ENCODE measurements at regions not wholly inside any gene's neighbourhood (a gene's known extent, or its start where the extent isn't known, plus 50 kb on each side); places are given as distances from the start of the nearest gene placed in this dataset.

GRCh38 chr13:48159826-48160225 lies 64.9 kb upstream of the MED4 start:
- H3K4me1 ChIP-seq (ENCODE audit: insufficient read depth, low read length): peaks cover 34% of the 10 kb centered on the region

GRCh38 chr13:48159401-48159800 lies 64.5 kb upstream of the MED4 start:
- peak overlapping the region; percentile 69 for H3K27ac ChIP-seq (ENCODE audit: low read depth, low read length)
- H3K9ac ChIP-seq (ENCODE audit: low read depth, low read length): no peak overlapping the region; the same call in 1 of the 2 replicates
- H3K9me3 ChIP-seq (ENCODE audit: insufficient read depth, low read depth, low read length): no peaks in the 10 kb centered on the region
- H3K27me3 ChIP-seq (ENCODE audit: insufficient read depth, low read length): no peaks in the 10 kb centered on the region
- peaks cover 35% of the 10 kb centered on the region for H3K4me1 ChIP-seq (ENCODE audit: insufficient read depth, low read length)
- H3K36me3 ChIP-seq (ENCODE audit: insufficient read depth, low read length): no peaks in the 10 kb centered on the region
- no peak overlapping the region for H3K4me3 ChIP-seq (ENCODE audit: low read length)

More at GRCh38 chr13:48159826-48160225, 64.9 kb upstream of the MED4 start:
- H3K27ac ChIP-seq (ENCODE audit: low read depth, low read length): peak overlapping the region; percentile 69; the same call in 1 of the 2 replicates
- H3K36me3 ChIP-seq (ENCODE audit: insufficient read depth, low read length): no peaks in the 10 kb centered on the region
- H3K27me3 ChIP-seq (ENCODE audit: insufficient read depth, low read length): no peaks in the 10 kb centered on the region
- WGBS: 27% methylated on average over 3 of the region's 3 CpGs
- no peak overlapping the region; the same call in 1 of the 2 replicates for H3K9ac ChIP-seq (ENCODE audit: low read depth, low read length)
- no peaks in the 10 kb centered on the region for H3K9me3 ChIP-seq (ENCODE audit: insufficient read depth, low read depth, low read length)
- no peak overlapping the region for H3K4me3 ChIP-seq (ENCODE audit: low read length)

GRCh38 chr13:48158915-48159314 lies 64.0 kb upstream of the MED4 start:
- no peaks in the 10 kb centered on the region for H3K27me3 ChIP-seq (ENCODE audit: insufficient read depth, low read length)
- peak overlapping the region; percentile 69 for H3K27ac ChIP-seq (ENCODE audit: low read depth, low read length)
- H3K4me3 ChIP-seq (ENCODE audit: low read length): no peak overlapping the region
- H3K36me3 ChIP-seq (ENCODE audit: insufficient read depth, low read length): no peaks in the 10 kb centered on the region
- WGBS: 91% methylated on average over 3 of the region's 3 CpGs
- peaks cover 35% of the 10 kb centered on the region for H3K4me1 ChIP-seq (ENCODE audit: insufficient read depth, low read length)
- H3K9ac ChIP-seq (ENCODE audit: low read depth, low read length): no peak overlapping the region; the same call in 1 of the 2 replicates
- no peaks in the 10 kb centered on the region for H3K9me3 ChIP-seq (ENCODE audit: insufficient read depth, low read depth, low read length)

- no peaks in the 10 kb centered on the region for H3K27me3 ChIP-seq (ENCODE audit: insufficient read depth, low read length)
- H3K9ac ChIP-seq (ENCODE audit: low read depth, low read length): no peak overlapping the region
- H3K4me3 ChIP-seq (ENCODE audit: low read length): no peak overlapping the region
- WGBS: 71% methylated on average over 1 of the region's 1 CpG
- no peaks in the 10 kb centered on the region for H3K9me3 ChIP-seq (ENCODE audit: insufficient read depth, low read depth, low read length)
- no peak overlapping the region for H3K27ac ChIP-seq (ENCODE audit: low read depth, low read length)
- H3K4me1 ChIP-seq (ENCODE audit: insufficient read depth, low read length): peaks cover 35% of the 10 kb centered on the region
- no peaks in the 10 kb centered on the region for H3K36me3 ChIP-seq (ENCODE audit: insufficient read depth, low read length)
Observed at GRCh38 chr13:48158290-48158689, 63.4 kb upstream of the MED4 start.

DNA sequence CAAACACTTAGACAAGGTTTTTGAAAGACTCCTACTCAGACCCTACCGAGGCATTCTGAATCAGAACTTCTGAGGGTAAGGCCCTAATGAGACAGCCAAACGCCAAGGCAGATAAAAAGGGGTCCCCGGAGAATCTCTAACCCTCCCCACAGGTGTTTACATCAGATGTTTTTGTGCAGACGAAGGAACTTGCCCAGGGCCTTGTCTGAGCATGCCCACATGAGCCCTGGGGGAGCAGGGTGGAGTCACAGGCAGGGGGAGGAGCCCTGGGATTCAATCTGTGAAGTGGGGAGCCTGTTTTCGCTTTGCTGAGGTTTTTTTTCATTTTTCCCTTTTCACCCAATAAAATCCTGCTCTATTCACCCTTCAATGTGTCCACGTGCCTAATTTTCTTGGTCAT lies 61.6 kb upstream of the MED4 start:
- H3K9me3 ChIP-seq (ENCODE audit: insufficient read depth, low read depth, low read length): no peaks in the 10 kb centered on the region
- H3K27ac ChIP-seq (ENCODE audit: low read depth, low read length): no peak overlapping the region
- peaks cover 35% of the 10 kb centered on the region for H3K4me1 ChIP-seq (ENCODE audit: insufficient read depth, low read length)
- no peaks in the 10 kb centered on the region for H3K36me3 ChIP-seq (ENCODE audit: insufficient read depth, low read length)
- H3K4me3 ChIP-seq (ENCODE audit: low read length): no peak overlapping the region
- no peaks in the 10 kb centered on the region for H3K27me3 ChIP-seq (ENCODE audit: insufficient read depth, low read length)
- H3K9ac ChIP-seq (ENCODE audit: low read depth, low read length): no peak overlapping the region
- 86% methylated on average over 6 of the region's 6 CpGs for WGBS

- Histone ChIP-seq H3K9ac (ENCODE audit: low read depth, low read length) (no peak overlapping the region), H3K4me3 (ENCODE audit: low read length) (no peak overlapping the region), H3K27ac (ENCODE audit: low read depth, low read length) (no peak overlapping the region), H3K4me1 (ENCODE audit: insufficient read depth, low read length) (peaks cover 31% of the 10 kb centered on the region), H3K36me3 (ENCODE audit: insufficient read depth, low read length) (no peaks in the 10 kb centered on the region), H3K9me3 (ENCODE audit: insufficient read depth, low read depth, low read length) (no peaks in the 10 kb centered on the region), H3K27me3 (ENCODE audit: insufficient read depth, low read length) (no peaks in the 10 kb centered on the region)
- WGBS: 90% methylated on average over 1 of the region's 2 CpGs
Observed at GRCh38 chr13:48155848-48156247, 60.9 kb upstream of the MED4 start.

- Histone ChIP-seq H3K36me3 (ENCODE audit: insufficient read depth, low read length) (no peaks in the 10 kb centered on the region), H3K4me1 (ENCODE audit: insufficient read depth, low read length) (peaks cover 21% of the 10 kb centered on the region), H3K9me3 (ENCODE audit: insufficient read depth, low read depth, low read length) (no peaks in the 10 kb centered on the region), H3K4me3 (ENCODE audit: low read length) (no peak overlapping the region), H3K27ac (ENCODE audit: low read depth, low read length) (peak overlapping the region; percentile 4; the same call in 1 of the 2 replicates), H3K27me3 (ENCODE audit: insufficient read depth, low read length) (no peaks in the 10 kb centered on the region), H3K9ac (ENCODE audit: low read depth, low read length) (peak overlapping the region; percentile 12; the same call in 1 of the 2 replicates)
- 91% methylated on average over 6 of the region's 6 CpGs for WGBS
Observed at GRCh38 chr13:48154671-48155070, 59.8 kb upstream of the MED4 start.

DNA sequence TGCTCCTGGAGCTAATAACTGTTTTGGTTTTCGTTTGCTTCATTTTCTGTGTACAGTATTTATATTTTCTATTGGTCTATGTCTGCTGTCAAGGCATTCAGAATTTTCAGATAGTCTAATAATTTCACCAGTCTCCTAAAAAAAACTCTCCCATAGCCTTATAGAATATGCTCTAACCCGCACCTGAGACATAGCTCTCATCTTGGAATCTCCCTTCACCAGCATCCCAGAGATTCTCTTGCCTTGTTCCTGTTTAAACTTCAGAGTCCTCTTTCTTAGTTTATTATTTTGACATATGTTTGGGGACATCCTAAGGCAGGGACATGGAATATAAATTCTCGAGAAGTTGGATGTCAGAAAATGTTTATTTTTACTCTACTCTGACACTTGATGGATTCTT lies 58.3 kb upstream of the MED4 start:
- 89% methylated on average over 1 of the region's 3 CpGs for WGBS
- H3K4me3 ChIP-seq (ENCODE audit: low read length): no peak overlapping the region
- no peaks in the 10 kb centered on the region for H3K9me3 ChIP-seq (ENCODE audit: insufficient read depth, low read depth, low read length)
- no peaks in the 10 kb centered on the region for H3K27me3 ChIP-seq (ENCODE audit: insufficient read depth, low read length)
- no peak overlapping the region for H3K9ac ChIP-seq (ENCODE audit: low read depth, low read length)
- no peaks in the 10 kb centered on the region for H3K36me3 ChIP-seq (ENCODE audit: insufficient read depth, low read length)
- H3K4me1 ChIP-seq (ENCODE audit: insufficient read depth, low read length): peaks cover 12% of the 10 kb centered on the region
- no peak overlapping the region for H3K27ac ChIP-seq (ENCODE audit: low read depth, low read length)

- no peaks in the 10 kb centered on the region for H3K27me3 ChIP-seq (ENCODE audit: insufficient read depth, low read length)
- no peak overlapping the region for H3K9ac ChIP-seq (ENCODE audit: low read depth, low read length)
- H3K27ac ChIP-seq (ENCODE audit: low read depth, low read length): no peak overlapping the region
- H3K9me3 ChIP-seq (ENCODE audit: insufficient read depth, low read depth, low read length): no peaks in the 10 kb centered on the region
- no peaks in the 10 kb centered on the region for H3K36me3 ChIP-seq (ENCODE audit: insufficient read depth, low read length)
- H3K4me3 ChIP-seq (ENCODE audit: low read length): no peak overlapping the region
- H3K4me1 ChIP-seq (ENCODE audit: insufficient read depth, low read length): peaks cover 12% of the 10 kb centered on the region
- WGBS: 76% methylated on average over 5 of the region's 5 CpGs
Observed at GRCh38 chr13:48151363-48152161, 56.7 kb upstream of the MED4 start.

- no peak overlapping the region for H3K27ac ChIP-seq (ENCODE audit: low read depth, low read length)
- H3K9ac ChIP-seq (ENCODE audit: low read depth, low read length): no peak overlapping the region
- no peaks in the 10 kb centered on the region for H3K36me3 ChIP-seq (ENCODE audit: insufficient read depth, low read length)
- H3K4me3 ChIP-seq (ENCODE audit: low read length): no peak overlapping the region
- H3K27me3 ChIP-seq (ENCODE audit: insufficient read depth, low read length): no peaks in the 10 kb centered on the region
- H3K4me1 ChIP-seq (ENCODE audit: insufficient read depth, low read length): no peaks in the 10 kb centered on the region
- H3K9me3 ChIP-seq (ENCODE audit: insufficient read depth, low read depth, low read length): no peaks in the 10 kb centered on the region
- 91% methylated on average over 6 of the region's 6 CpGs for WGBS
Observed at GRCh38 chr13:48148454-48148853, 53.5 kb upstream of the MED4 start.

DNA sequence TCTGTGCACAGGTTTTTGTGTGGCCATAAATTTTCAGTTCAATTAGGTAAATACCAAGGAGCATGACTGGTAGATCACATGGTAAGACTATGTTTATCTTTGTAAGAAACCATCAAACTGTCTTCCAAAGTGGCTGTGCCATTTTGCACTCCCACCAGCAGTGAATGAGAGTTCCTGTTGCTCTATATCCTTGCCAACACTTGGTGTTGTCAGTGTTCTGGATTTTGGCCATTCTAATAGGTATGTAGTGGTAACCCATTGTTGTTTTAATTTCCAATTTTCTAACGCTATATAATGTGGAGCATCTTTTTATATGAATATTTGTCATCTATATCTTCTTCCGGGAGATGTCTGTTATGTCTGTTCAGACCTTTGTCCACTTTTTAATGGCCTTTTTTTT lies 51.7 kb upstream of the MED4 start:
- WGBS: 100% methylated on average over 2 of the region's 2 CpGs
- Histone ChIP-seq H3K4me3 (ENCODE audit: low read length) (no peak overlapping the region), H3K9me3 (ENCODE audit: insufficient read depth, low read depth, low read length) (no peaks in the 10 kb centered on the region), H3K9ac (ENCODE audit: low read depth, low read length) (no peak overlapping the region), H3K27me3 (ENCODE audit: insufficient read depth, low read length) (no peaks in the 10 kb centered on the region), H3K27ac (ENCODE audit: low read depth, low read length) (no peak overlapping the region), H3K4me1 (ENCODE audit: insufficient read depth, low read length) (no peaks in the 10 kb centered on the region), H3K36me3 (ENCODE audit: insufficient read depth, low read length) (no peaks in the 10 kb centered on the region)
